GM12878 (cell line): ENCODE measurements at regions not wholly inside any gene's neighbourhood (a gene's known extent, or its start where the extent isn't known, plus 50 kb on each side); places are given as distances from the start of the nearest gene placed in this dataset.

ENCODE experiments used
- ATF3 ChIP-seq: IDR thresholded peaks from 2 replicates; pipeline ENCODE4 v1.6.1; 2011; ENCODE audit warnings: low read depth, mild to moderate bottlenecking, low read length, moderate library complexity, borderline replicate concordance; ENCODE audit errors: extremely low read depth
- BCL3 ChIP-seq: IDR thresholded peaks from 2 replicates; pipeline ENCODE4 v1.6.1; 2011; ENCODE audit warnings: borderline replicate concordance, low read depth, mild to moderate bottlenecking, moderate library complexity, low read length; ENCODE audit not compliant: insufficient read depth, poor library complexity, severe bottlenecking
- BCLAF1 ChIP-seq: fragments of 450-650 bp; IDR thresholded peaks from 2 replicates; pipeline ENCODE4 v1.6.1; 2017; ENCODE audit warnings: antibody characterized with exemption, mild to moderate bottlenecking, moderate library complexity
- CEBPB ChIP-seq, 2 experiments: fragments of 150-350 bp in 1 of 2; IDR thresholded peaks; 2 replicates each; pipeline ENCODE4 v1.6.1; 2012 to 2014; ENCODE audit warnings: low read depth in 2 of 2, low read length in 2 of 2, borderline replicate concordance in 1 of 2, inconsistent platforms in 1 of 2
- CEBPZ ChIP-seq: fragments of 150-350 bp; IDR thresholded peaks from 2 replicates; pipeline ENCODE4 v1.6.1; 2016; ENCODE audit warnings: low read depth, low read length
- CTCF ChIP-seq, 3 experiments: IDR thresholded peaks in 2 of 3; conservative IDR thresholded peaks in 1 of 3; 2 replicates each; pipeline ENCODE4 v1.5.1; 2011; ENCODE audit warnings: low read depth in 3 of 3, low read length in 3 of 3, mild to moderate bottlenecking in 3 of 3, control low read depth in 2 of 3, moderate library complexity in 2 of 3, inconsistent platforms in 1 of 3, mixed read lengths in 1 of 3; ENCODE audit not compliant: control insufficient read depth in 2 of 3, insufficient read depth in 1 of 3; ENCODE audit errors: extremely low read depth in 1 of 3
- NFYA ChIP-seq: IDR thresholded peaks from 2 replicates; pipeline ENCODE4 v1.6.1; 2011; ENCODE audit warnings: low read depth, mild to moderate bottlenecking, low read length, improper control_type of control experiment, borderline replicate concordance
- POLR2A ChIP-seq: IDR thresholded peaks from 2 replicates; pipeline ENCODE4 v1.6.1; 2011; ENCODE audit warnings: low read depth, mild to moderate bottlenecking, low read length
- POLR2AphosphoS5 ChIP-seq: IDR thresholded peaks from 2 replicates; pipeline ENCODE4 v1.6.1; 2011; ENCODE audit warnings: mild to moderate bottlenecking, low read length, inconsistent platforms
- SMARCA5 ChIP-seq: fragments of 450-650 bp; IDR thresholded peaks from 2 replicates; pipeline ENCODE4 v1.6.1; 2017; ENCODE audit warnings: mild to moderate bottlenecking
- SMC3 ChIP-seq: IDR thresholded peaks from 2 replicates; pipeline ENCODE4 v1.6.1; 2011; ENCODE audit warnings: low read length, improper control_type of control experiment, borderline replicate concordance
- SP1 ChIP-seq: IDR thresholded peaks from one replicate; pipeline ENCODE4 v1.6.1; 2011; ENCODE audit warnings: low read depth, low read length
- ZNF207 ChIP-seq: fragments of 450-650 bp; IDR thresholded peaks from 2 replicates; pipeline ENCODE4 v1.6.1; 2014; ENCODE audit warnings: antibody characterized with exemption, mild to moderate bottlenecking, borderline replicate concordance

- TF ChIP-seq SP1 (no peak), POLR2AphosphoS5 (no peak), BCL3 (no peak), CEBPZ (no peak), POLR2A (no peak), BCLAF1 (no peak), CEBPB (IDR thresholded peaks at IDR 0.05; ENCODE audit: borderline replicate concordance in 1 of 2, low read depth in 2 of 2, low read length in 2 of 2) (no peak), SMC3 (no peak), ZNF207 (no peak), NFYA (no peak), CTCF (IDR thresholded peaks at IDR 0.05 in 2 of 3, conservative IDR thresholded peaks at IDR 0.05 in 1 of 3; ENCODE audit: control insufficient read depth in 2 of 3, extremely low read depth in 1 of 3, insufficient read depth in 1 of 3, low read depth in 3 of 3, low read length in 3 of 3) (no peak), ATF3 (no peak), SMARCA5 (no peak)
Observed at GRCh38 chr4:66899422-66900065, 645.8 kb downstream of the CENPC start.
